ES-I3 (cell line): ENCODE measurements at regions not wholly inside any gene's neighbourhood (a gene's known extent, or its start where the extent isn't known, plus 50 kb on each side); places are given as distances from the start of the nearest gene placed in this dataset.

ENCODE experiments used
- H3K36me3 ChIP-seq: 2 replicates; pipeline ENCODE4 v1.6.1; 2013; ENCODE audit warnings: mild to moderate bottlenecking, low read length, control low read depth, moderate library complexity; ENCODE audit not compliant: insufficient read depth
- H3K4me1 ChIP-seq: 2 replicates; pipeline ENCODE4 v1.6.1; 2013; ENCODE audit warnings: mild to moderate bottlenecking, control low read depth, low read length; ENCODE audit not compliant: insufficient read depth
- H3K9ac ChIP-seq: 2 replicates; pipeline ENCODE4 v1.6.1; 2013; ENCODE audit warnings: low read depth, mild to moderate bottlenecking, low read length, moderate library complexity
- H3K9me3 ChIP-seq: 2 replicates; pipeline ENCODE4 v1.6.1; 2013; ENCODE audit warnings: mild to moderate bottlenecking, low read length, moderate library complexity; ENCODE audit not compliant: control insufficient read depth, insufficient read depth

DNA sequence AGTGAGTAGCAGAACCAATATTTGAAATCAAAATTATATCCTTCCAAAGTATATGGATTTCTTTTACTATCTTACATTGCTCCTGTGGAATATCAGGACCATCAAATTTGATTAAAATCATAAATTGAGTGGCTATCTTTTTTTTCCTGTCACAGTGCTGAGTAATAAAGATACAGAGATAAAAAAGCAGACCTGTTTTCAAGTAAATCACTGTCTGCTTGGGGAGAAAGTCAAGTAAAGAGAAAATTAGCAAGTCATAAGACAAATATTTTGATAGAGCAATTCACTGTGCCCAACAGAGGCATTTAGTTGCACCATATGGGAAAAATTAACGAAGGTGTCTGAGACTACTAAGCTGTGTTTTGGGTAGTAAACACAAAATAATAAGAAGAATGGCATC is 933.7 kb downstream of the NTRK3 start:
- Histone ChIP-seq H3K4me1 (peaks cover 4% of the 10 kb centered on the region; the same call in 1 of the 2 replicates), H3K9me3 (no peaks in the 10 kb centered on the region), H3K36me3 (no peaks in the 10 kb centered on the region), H3K9ac (no peak overlapping the region)

- no peaks in the 10 kb centered on the region for H3K36me3 ChIP-seq
- H3K9me3 ChIP-seq, result no peaks in the 10 kb centered on the region
- peaks cover 6% of the 10 kb centered on the region; the same call in 1 of the 2 replicates for H3K4me1 ChIP-seq
- no peak overlapping the region for H3K9ac ChIP-seq
Measured at GRCh38 chr15:87322265-87322664, 934.3 kb downstream of the NTRK3 start.

DNA sequence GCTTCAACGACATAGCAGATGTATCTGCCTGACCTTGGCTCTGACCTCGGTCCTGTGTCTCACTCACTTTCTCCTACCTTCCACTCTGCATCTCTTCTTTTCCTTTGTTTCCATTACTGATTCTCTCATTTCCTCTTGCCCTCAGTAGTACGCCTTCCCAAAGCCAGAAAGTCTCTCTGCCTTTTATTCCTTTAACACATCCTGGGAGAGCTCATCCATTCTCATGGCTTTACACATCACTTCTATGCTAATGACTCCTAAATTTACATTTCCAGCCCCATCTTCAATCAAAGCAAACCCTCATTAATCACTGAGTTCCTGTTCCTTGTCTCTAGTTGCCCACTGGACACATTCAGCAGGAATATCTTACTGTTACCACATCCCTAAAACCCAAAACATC is 938.6 kb downstream of the NTRK3 start:
- H3K4me1 ChIP-seq, result peaks cover 6% of the 10 kb centered on the region; the same call in 1 of the 2 replicates
- no peak overlapping the region for H3K9ac ChIP-seq
- no peaks in the 10 kb centered on the region for H3K36me3 ChIP-seq
- H3K9me3 ChIP-seq, result no peaks in the 10 kb centered on the region

GRCh38 chr15:87312221-87312620 is 944.3 kb downstream of the NTRK3 start:
- Histone ChIP-seq H3K36me3 (no peaks in the 10 kb centered on the region; the same call in 1 of the 2 replicates), H3K9ac (no peak overlapping the region), H3K4me1 (no peaks in the 10 kb centered on the region), H3K9me3 (no peaks in the 10 kb centered on the region)

DNA sequence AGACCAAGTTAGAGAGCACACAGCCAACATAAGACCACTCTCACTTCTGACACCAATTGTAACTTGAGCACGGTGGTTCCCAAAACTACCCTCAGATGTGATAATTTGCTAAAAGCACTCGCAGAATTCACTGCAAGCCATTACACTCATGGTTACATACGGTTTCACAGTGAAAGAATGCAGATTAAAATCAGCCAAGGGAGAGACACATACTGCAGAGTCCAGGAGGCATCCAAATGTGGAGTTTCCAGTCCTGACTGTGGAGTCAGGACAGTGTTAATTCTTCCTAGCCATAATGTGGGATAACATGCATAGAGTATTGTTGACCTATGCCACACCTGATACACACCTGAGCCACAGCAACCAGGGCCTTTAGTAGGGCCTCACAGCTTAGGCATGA is 956.4 kb downstream of the NTRK3 start:
- Histone ChIP-seq H3K9me3 (no peaks in the 10 kb centered on the region), H3K4me1 (no peaks in the 10 kb centered on the region), H3K36me3 (no peaks in the 10 kb centered on the region), H3K9ac (no peak overlapping the region)

GRCh38 chr15:87294854-87295253 is 961.7 kb downstream of the NTRK3 start:
- no peaks in the 10 kb centered on the region for H3K36me3 ChIP-seq
- no peak overlapping the region for H3K9ac ChIP-seq
- H3K4me1 ChIP-seq, result no peaks in the 10 kb centered on the region
- H3K9me3 ChIP-seq, result 0 out of 2 replicates have a peak, but pooled peaks cover 3% of the 10 kb centered on the region

- Histone ChIP-seq H3K4me1 (no peaks in the 10 kb centered on the region), H3K36me3 (no peaks in the 10 kb centered on the region), H3K9me3 (0 out of 2 replicates have a peak, but pooled peaks cover 3% of the 10 kb centered on the region), H3K9ac (no peak overlapping the region)
Measured at GRCh38 chr15:87293031-87293430, 963.5 kb downstream of the NTRK3 start.

- H3K9me3 ChIP-seq, result peaks cover 3% of the 10 kb centered on the region; the same call in 1 of the 2 replicates
- H3K4me1 ChIP-seq, result no peaks in the 10 kb centered on the region
- no peaks in the 10 kb centered on the region for H3K36me3 ChIP-seq
- no peak overlapping the region for H3K9ac ChIP-seq
Measured at GRCh38 chr15:87287156-87287555, 969.4 kb downstream of the NTRK3 start.

- no peaks in the 10 kb centered on the region for H3K36me3 ChIP-seq
- H3K9me3 ChIP-seq, result no peaks in the 10 kb centered on the region
- H3K9ac ChIP-seq, result no peak overlapping the region
- no peaks in the 10 kb centered on the region for H3K4me1 ChIP-seq
Measured at GRCh38 chr15:87269566-87269965, 987.0 kb downstream of the NTRK3 start.

GRCh38 chr15:87268675-87269074 is 987.9 kb downstream of the NTRK3 start:
- Histone ChIP-seq H3K9me3 (no peaks in the 10 kb centered on the region), H3K9ac (no peak overlapping the region), H3K4me1 (no peaks in the 10 kb centered on the region), H3K36me3 (no peaks in the 10 kb centered on the region)

GRCh38 chr15:87267798-87268197 is 988.7 kb downstream of the NTRK3 start:
- H3K4me1 ChIP-seq, result no peaks in the 10 kb centered on the region
- H3K36me3 ChIP-seq, result no peaks in the 10 kb centered on the region
- H3K9ac ChIP-seq, result no peak overlapping the region
- H3K9me3 ChIP-seq, result no peaks in the 10 kb centered on the region

DNA sequence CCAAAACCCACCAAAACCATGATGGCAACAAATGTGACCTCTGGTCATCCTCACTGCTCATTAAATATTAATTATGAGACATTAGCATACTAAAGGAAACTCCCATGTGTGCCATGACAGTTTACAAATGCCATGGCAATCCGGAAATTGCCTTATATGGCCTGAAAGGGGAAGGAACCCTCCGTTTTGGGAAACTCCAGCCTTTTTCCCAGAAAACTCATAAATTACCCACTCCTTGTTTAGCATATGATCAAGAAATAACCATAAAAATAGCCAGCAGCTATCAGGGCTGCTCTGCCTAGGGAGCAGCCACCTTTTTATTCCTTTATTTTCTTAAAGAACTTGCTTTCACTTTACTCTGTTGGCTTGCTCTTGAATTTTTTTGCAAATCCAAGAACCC is 992.7 kb downstream of the NTRK3 start:
- no peak overlapping the region for H3K9ac ChIP-seq
- no peaks in the 10 kb centered on the region for H3K4me1 ChIP-seq
- no peaks in the 10 kb centered on the region for H3K36me3 ChIP-seq
- no peaks in the 10 kb centered on the region for H3K9me3 ChIP-seq

DNA sequence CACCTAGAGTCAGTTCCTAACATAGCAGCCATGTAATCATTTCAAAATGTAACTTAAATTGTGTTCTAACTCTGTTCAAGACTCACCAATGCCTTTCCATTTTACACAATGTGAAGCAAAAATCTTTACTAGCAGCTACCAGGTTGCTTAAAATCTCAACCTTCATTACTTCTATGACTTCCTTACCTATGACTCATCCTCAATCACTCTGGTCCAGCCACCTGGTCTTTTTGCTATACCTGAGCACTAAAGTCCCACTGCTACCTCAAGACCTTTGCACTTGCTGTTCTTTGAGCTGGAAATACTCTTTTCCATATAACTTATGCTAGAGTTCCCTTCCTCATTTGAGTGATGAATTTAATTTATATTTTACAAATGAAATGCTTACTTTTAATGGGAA is 993.2 kb downstream of the NTRK3 start:
- Histone ChIP-seq H3K36me3 (no peaks in the 10 kb centered on the region), H3K9me3 (no peaks in the 10 kb centered on the region), H3K9ac (no peak overlapping the region), H3K4me1 (no peaks in the 10 kb centered on the region)

GRCh38 chr15:87245592-87245991 is 1010.9 kb downstream of the NTRK3 start:
- Histone ChIP-seq H3K36me3 (no peaks in the 10 kb centered on the region), H3K9ac (no peak overlapping the region), H3K4me1 (no peaks in the 10 kb centered on the region), H3K9me3 (no peaks in the 10 kb centered on the region)

GRCh38 chr15:87243474-87243873 is 1013.1 kb downstream of the NTRK3 start:
- H3K9me3 ChIP-seq, result no peaks in the 10 kb centered on the region

More at GRCh38 chr15:87243474-87243873, 1013.1 kb downstream of the NTRK3 start:
- Histone ChIP-seq H3K4me1 (no peaks in the 10 kb centered on the region), H3K9ac (no peak overlapping the region), H3K36me3 (no peaks in the 10 kb centered on the region)
